ENCODE measurements at regions not wholly inside any gene's neighbourhood (a gene's known extent, or its start where the extent isn't known, plus 50 kb on each side); places are given as distances from the start of the nearest gene placed in this dataset.

- TF ChIP-seq, protein P1, sequence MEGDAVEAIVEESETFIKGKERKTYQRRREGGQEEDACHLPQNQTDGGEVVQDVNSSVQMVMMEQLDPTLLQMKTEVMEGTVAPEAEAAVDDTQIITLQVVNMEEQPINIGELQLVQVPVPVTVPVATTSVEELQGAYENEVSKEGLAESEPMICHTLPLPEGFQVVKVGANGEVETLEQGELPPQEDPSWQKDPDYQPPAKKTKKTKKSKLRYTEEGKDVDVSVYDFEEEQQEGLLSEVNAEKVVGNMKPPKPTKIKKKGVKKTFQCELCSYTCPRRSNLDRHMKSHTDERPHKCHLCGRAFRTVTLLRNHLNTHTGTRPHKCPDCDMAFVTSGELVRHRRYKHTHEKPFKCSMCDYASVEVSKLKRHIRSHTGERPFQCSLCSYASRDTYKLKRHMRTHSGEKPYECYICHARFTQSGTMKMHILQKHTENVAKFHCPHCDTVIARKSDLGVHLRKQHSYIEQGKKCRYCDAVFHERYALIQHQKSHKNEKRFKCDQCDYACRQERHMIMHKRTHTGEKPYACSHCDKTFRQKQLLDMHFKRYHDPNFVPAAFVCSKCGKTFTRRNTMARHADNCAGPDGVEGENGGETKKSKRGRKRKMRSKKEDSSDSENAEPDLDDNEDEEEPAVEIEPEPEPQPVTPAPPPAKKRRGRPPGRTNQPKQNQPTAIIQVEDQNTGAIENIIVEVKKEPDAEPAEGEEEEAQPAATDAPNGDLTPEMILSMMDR (IDR thresholded peaks at IDR 0.05), result no peak
- TF ChIP-seq EP300 (IDR thresholded peaks at IDR 0.05), result no peak
Observed at GRCh38 chr4:150002561-150002960, 75.7 kb upstream of the DCLK2 start.
